Endothelial cell of umbilical vein (primary cell): ENCODE measurements at regions not wholly inside any gene's neighbourhood (a gene's known extent, or its start where the extent isn't known, plus 50 kb on each side); places are given as distances from the start of the nearest gene placed in this dataset.

Experiments
- BruUV-seq: library from RNA; stranded (reverse); fragments of 400-500 nt; replicated peaks from 2 replicates; lab custom pipeline; 2021; lab: Mats Ljungman, UMichigan
- CTCF ChIA-PET: fragments of 300-600, 350-600 bp; sonication (Branson Sonifier 250); formaldehyde crosslinking; loops from one replicate; lab custom pipeline; 2021; ENCODE audit warnings: antibody characterized with exemption, inconsistent platforms; lab: Charles Lee
- POLR2A ChIA-PET: fragments of 300-600, 350-600 bp; sonication (Branson Sonifier 250); formaldehyde crosslinking; loops from one replicate; lab custom pipeline; 2021; ENCODE audit warnings: antibody characterized with exemption, inconsistent platforms; lab: Charles Lee
- DNase-seq: peaks from one replicate; pipeline ENCODE4 v3.0.0-alpha.2; 2011; ENCODE audit warnings: low read depth, low spot score
- FAIRE-seq: peaks from 2 replicates; lab custom pipeline; 2011; peaks lifted over from hg19 to GRCh38; lab: Jason Lieb, UNC
- H2AFZ ChIP-seq: 2 replicates; pipeline ENCODE4 v1.6.0; 2012; ENCODE audit warnings: low read depth, low read length, control low read depth, inconsistent platforms
- H3K27ac ChIP-seq: 2 replicates; pipeline ENCODE4 v1.5.1; 2011; ENCODE audit warnings: low read depth, mild to moderate bottlenecking, control low read depth, low read length, moderate library complexity; ENCODE audit not compliant: insufficient read depth
- H3K27me3 ChIP-seq, 2 experiments: 2 replicates each; pipeline versions ENCODE4 v1.6.0 to v1.6.1; 2011; ENCODE audit warnings: low read length in 2 of 2, mixed read lengths in 1 of 2; ENCODE audit not compliant: control insufficient read depth in 2 of 2, insufficient read depth in 2 of 2
- H3K36me3 ChIP-seq, 2 experiments: 2 replicates in 1 of 2; 3 replicates in 1 of 2; pipeline ENCODE4 v1.5.1; 2011; ENCODE audit warnings: low read length in 2 of 2, mild to moderate bottlenecking in 1 of 2, moderate library complexity in 1 of 2; ENCODE audit not compliant: control insufficient read depth in 2 of 2, insufficient read depth in 2 of 2; ENCODE audit errors: extremely low read depth in 1 of 2
- H3K4me1 ChIP-seq: 3 replicates; pipeline ENCODE4 v1.5.1; 2011; ENCODE audit warnings: mild to moderate bottlenecking, low read length; ENCODE audit not compliant: control insufficient read depth, insufficient read depth; ENCODE audit errors: extremely low read depth
- H3K4me2 ChIP-seq: 2 replicates; pipeline ENCODE4 v1.6.1; 2011; ENCODE audit warnings: low read length, control low read depth, mixed read lengths; ENCODE audit not compliant: insufficient read depth
- H3K4me3 ChIP-seq, 3 experiments: fragments of 200-600 bp in 1 of 3; sonication (generic), shearing (Covaris generic) in 1 of 3; replicated peaks in 1 of 3; 2 replicates each; pipeline ENCODE4 v1.5.1; 2011 to 2016; ENCODE audit warnings: control low read depth in 3 of 3, low read length in 3 of 3, mild to moderate bottlenecking in 2 of 3, inconsistent platforms in 1 of 3, low read depth in 1 of 3, moderate library complexity in 1 of 3; ENCODE audit not compliant: insufficient read depth in 1 of 3
- H3K79me2 ChIP-seq: 2 replicates; pipeline ENCODE4 v1.6.0; 2012; ENCODE audit warnings: low read length, inconsistent platforms; ENCODE audit not compliant: control insufficient read depth, insufficient read depth
- H3K9ac ChIP-seq: replicated peaks from 2 replicates; pipeline ENCODE3; 2011; ENCODE audit warnings: low read length, control low read depth; ENCODE audit not compliant: insufficient read depth; ENCODE audit errors: extremely low read depth
- H3K9me1 ChIP-seq: replicated peaks from 3 replicates; pipeline ENCODE4 v1.6.0; 2011; ENCODE audit warnings: mild to moderate bottlenecking, low read length; ENCODE audit not compliant: control insufficient read depth, insufficient read depth; ENCODE audit errors: extremely low read depth
- H3K9me3 ChIP-seq: replicated peaks from 2 replicates; pipeline ENCODE4 v1.5.1; 2012; ENCODE audit warnings: low read length, inconsistent platforms; ENCODE audit not compliant: control insufficient read depth, insufficient read depth
- H4K20me1 ChIP-seq: replicated peaks from 2 replicates; pipeline ENCODE3; 2011; ENCODE audit warnings: mild to moderate bottlenecking, low read length; ENCODE audit not compliant: control insufficient read depth, insufficient read depth; ENCODE audit errors: extremely low read depth
- EZH2 ChIP-seq: IDR thresholded peaks from 2 replicates; pipeline ENCODE4 v1.6.1; 2012; ENCODE audit warnings: borderline replicate concordance, low read depth, mild to moderate bottlenecking, moderate library complexity, low read length, inconsistent platforms; ENCODE audit not compliant: severe bottlenecking
- FOS ChIP-seq: IDR thresholded peaks from 2 replicates; pipeline ENCODE4 v1.6.1; 2011; ENCODE audit warnings: mild to moderate bottlenecking, low read length, moderate library complexity, borderline replicate concordance; ENCODE audit not compliant: insufficient read depth
- GATA2 ChIP-seq: IDR thresholded peaks from 2 replicates; pipeline ENCODE4 v1.7.0; 2011; ENCODE audit warnings: low read depth, mild to moderate bottlenecking, moderate library complexity, mixed read lengths, low read length; ENCODE audit not compliant: insufficient read length, insufficient read depth
- JUN ChIP-seq: IDR thresholded peaks from 2 replicates; pipeline ENCODE4 v1.6.1; 2011; ENCODE audit warnings: borderline replicate concordance, low read depth; ENCODE audit not compliant: insufficient read length, insufficient read depth
- MYC ChIP-seq: IDR thresholded peaks from one replicate; pipeline ENCODE4 v1.6.1; 2011; ENCODE audit warnings: mild to moderate bottlenecking, low read depth, low read length
- POLR2A ChIP-seq: IDR thresholded peaks from 2 replicates; pipeline ENCODE4 v1.6.1; 2012; ENCODE audit warnings: low read depth, mild to moderate bottlenecking, control low read depth, low read length
- POLR2AphosphoS5 ChIP-seq: IDR thresholded peaks from 2 replicates; pipeline ENCODE4 v1.6.1; 2012; ENCODE audit warnings: low read depth, mild to moderate bottlenecking, control low read depth, low read length, moderate library complexity; ENCODE audit not compliant: insufficient read depth
- dilution Hi-C: fragments of 300-500 bp; cut with MboI; formaldehyde crosslinking; loops from one replicate; pipeline ENCODE4 v1.15.0; 2019; ENCODE audit warnings: low sequenced_read_pairs; ENCODE audit not compliant: extremely low pct_ligation_motif_present
- intact Hi-C: fragments of 100-400 bp; cut with micrococcal nuclease; formaldehyde crosslinking; loops from one replicate; pipeline ENCODE4 v1.10.0; 2022
- TF ChIP-seq, protein P1 (sequence below): IDR thresholded peaks from 2 replicates; pipeline ENCODE4 v1.6.1; 2011; ENCODE audit not compliant: insufficient read depth, insufficient read length
- TF ChIP-seq, protein P2 (sequence below), 2 donors: IDR thresholded peaks; 1 replicate in 1 of 2; 2 replicates in 1 of 2; pipeline ENCODE4 v1.5.1; 2011; ENCODE audit warnings: low read length in 2 of 2, mild to moderate bottlenecking in 2 of 2, moderate library complexity in 2 of 2, control low read depth in 1 of 2, inconsistent platforms in 1 of 2, low read depth in 1 of 2; ENCODE audit not compliant: insufficient read depth in 1 of 2; ENCODE audit errors: extremely low read depth in 1 of 2

GRCh38 chr2:52194342-52194741 is 1162.4 kb upstream of the NRXN1 start:
- BruUV-seq: no TSS peak
- no peaks in the 10 kb centered on the region for H3K9me3 ChIP-seq
- H3K27ac ChIP-seq: no peak overlapping the region
- dilution Hi-C loops (no loop called here), intact Hi-C loops (no loop called here)
- no peaks in the 10 kb centered on the region for H3K27me3 ChIP-seq
- POLR2A ChIA-PET: no interaction called here
- no peak overlapping the region for H3K4me2 ChIP-seq
- no peak overlapping the region for H3K9ac ChIP-seq
- CTCF ChIA-PET: no interaction called here
- no peak overlapping the region for H2AFZ ChIP-seq
- H3K9me1 ChIP-seq: no peaks in the 10 kb centered on the region
- no peaks in the 10 kb centered on the region for H3K4me1 ChIP-seq
- FAIRE-seq (no peak), DNase-seq (no peak)
- H3K4me3 ChIP-seq: no peak overlapping the region
- H3K36me3 ChIP-seq: no peaks in the 10 kb centered on the region
- no peaks in the 10 kb centered on the region for H3K79me2 ChIP-seq
- TF ChIP-seq, protein P1, sequence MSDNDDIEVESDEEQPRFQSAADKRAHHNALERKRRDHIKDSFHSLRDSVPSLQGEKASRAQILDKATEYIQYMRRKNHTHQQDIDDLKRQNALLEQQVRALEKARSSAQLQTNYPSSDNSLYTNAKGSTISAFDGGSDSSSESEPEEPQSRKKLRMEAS: no peak
- TF ChIP-seq MYC: no peak
- TF ChIP-seq POLR2A: no peak
- TF ChIP-seq, protein P2, sequence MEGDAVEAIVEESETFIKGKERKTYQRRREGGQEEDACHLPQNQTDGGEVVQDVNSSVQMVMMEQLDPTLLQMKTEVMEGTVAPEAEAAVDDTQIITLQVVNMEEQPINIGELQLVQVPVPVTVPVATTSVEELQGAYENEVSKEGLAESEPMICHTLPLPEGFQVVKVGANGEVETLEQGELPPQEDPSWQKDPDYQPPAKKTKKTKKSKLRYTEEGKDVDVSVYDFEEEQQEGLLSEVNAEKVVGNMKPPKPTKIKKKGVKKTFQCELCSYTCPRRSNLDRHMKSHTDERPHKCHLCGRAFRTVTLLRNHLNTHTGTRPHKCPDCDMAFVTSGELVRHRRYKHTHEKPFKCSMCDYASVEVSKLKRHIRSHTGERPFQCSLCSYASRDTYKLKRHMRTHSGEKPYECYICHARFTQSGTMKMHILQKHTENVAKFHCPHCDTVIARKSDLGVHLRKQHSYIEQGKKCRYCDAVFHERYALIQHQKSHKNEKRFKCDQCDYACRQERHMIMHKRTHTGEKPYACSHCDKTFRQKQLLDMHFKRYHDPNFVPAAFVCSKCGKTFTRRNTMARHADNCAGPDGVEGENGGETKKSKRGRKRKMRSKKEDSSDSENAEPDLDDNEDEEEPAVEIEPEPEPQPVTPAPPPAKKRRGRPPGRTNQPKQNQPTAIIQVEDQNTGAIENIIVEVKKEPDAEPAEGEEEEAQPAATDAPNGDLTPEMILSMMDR (IDR thresholded peaks at IDR 0.05; ENCODE audit: extremely low read depth in 1 of 2, insufficient read depth in 1 of 2, low read depth in 1 of 2, low read length in 2 of 2): no peak
- no peak for TF ChIP-seq FOS
- TF ChIP-seq JUN: no peak
- TF ChIP-seq GATA2: no peak
- TF ChIP-seq EZH2: no peak
- no peak for TF ChIP-seq POLR2AphosphoS5
- H4K20me1 ChIP-seq: no peaks in the 10 kb centered on the region
